Upper lobe of left lung (tissue), 4 donors: ENCODE measurements at regions not wholly inside any gene's neighbourhood (a gene's known extent, or its start where the extent isn't known, plus 50 kb on each side); places are given as distances from the start of the nearest gene placed in this dataset.

Experiments
- POLR2AphosphoS5 ChIP-seq, 2 donors: sonication (generic); formaldehyde crosslinking; IDR thresholded peaks; one replicate each; pipeline ENCODE4 v1.5.1; 2017; ENCODE audit warnings: antibody characterized with exemption in 2 of 2
- TF ChIP-seq, protein P1 (sequence below), 6 experiments: fragments of 450-650 bp in 4 of 6; fragments of 200-600 bp in 2 of 6; sonication (generic) in 2 of 6; IDR thresholded peaks; one replicate each; pipeline ENCODE4 v1.5.1; 2016 to 2019; ENCODE audit warnings: antibody characterized with exemption in 6 of 6

DNA sequence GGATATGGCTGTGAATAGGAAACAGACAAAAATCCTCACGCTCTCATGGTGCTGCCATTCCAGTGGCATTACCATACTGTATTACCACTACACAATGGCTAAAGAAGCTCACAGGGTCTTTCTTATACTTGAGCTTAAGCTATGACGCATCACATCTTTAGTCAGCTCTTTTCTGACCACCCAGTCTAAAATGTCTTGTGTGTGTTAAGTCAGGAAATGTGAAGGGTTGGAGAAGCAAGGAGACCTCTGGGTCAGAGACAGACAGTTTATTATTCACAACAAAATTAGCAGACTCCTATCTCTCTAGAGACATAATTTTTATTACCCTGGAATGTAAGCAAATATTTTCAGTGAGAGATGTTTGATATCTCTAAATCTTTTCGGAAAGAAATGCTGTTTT lies 1583.2 kb upstream of the WWC1 start:
- no peak for TF ChIP-seq POLR2AphosphoS5 (IDR thresholded peaks at IDR 0.05)
- TF ChIP-seq, protein P1, sequence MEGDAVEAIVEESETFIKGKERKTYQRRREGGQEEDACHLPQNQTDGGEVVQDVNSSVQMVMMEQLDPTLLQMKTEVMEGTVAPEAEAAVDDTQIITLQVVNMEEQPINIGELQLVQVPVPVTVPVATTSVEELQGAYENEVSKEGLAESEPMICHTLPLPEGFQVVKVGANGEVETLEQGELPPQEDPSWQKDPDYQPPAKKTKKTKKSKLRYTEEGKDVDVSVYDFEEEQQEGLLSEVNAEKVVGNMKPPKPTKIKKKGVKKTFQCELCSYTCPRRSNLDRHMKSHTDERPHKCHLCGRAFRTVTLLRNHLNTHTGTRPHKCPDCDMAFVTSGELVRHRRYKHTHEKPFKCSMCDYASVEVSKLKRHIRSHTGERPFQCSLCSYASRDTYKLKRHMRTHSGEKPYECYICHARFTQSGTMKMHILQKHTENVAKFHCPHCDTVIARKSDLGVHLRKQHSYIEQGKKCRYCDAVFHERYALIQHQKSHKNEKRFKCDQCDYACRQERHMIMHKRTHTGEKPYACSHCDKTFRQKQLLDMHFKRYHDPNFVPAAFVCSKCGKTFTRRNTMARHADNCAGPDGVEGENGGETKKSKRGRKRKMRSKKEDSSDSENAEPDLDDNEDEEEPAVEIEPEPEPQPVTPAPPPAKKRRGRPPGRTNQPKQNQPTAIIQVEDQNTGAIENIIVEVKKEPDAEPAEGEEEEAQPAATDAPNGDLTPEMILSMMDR (IDR thresholded peaks at IDR 0.05): no peak
